Immature natural killer cell (primary cell): ENCODE measurements at regions not wholly inside any gene's neighbourhood (a gene's known extent, or its start where the extent isn't known, plus 50 kb on each side); places are given as distances from the start of the nearest gene placed in this dataset.
"Not testable (repeated sequence)": the region's sequence is repeated elsewhere in the genome, so short reads cannot be mapped to it uniquely, and the experiment has no call there.

ENCODE experiments used
- DNase-seq, 3 donors: peaks; one replicate each; pipeline ENCODE4 v3.0.0; 2022; ENCODE audit warnings: mixed read lengths in 1 of 3
- H3K27ac Mint-ChIP-seq, 6 donors: one replicate each; pipeline ENCODE4 v1.8.0; 2020; ENCODE audit warnings: mixed read lengths in 6 of 6, mild to moderate bottlenecking in 5 of 6, inconsistent platforms in 4 of 6, moderate library complexity in 3 of 6
- H3K27me3 Mint-ChIP-seq, 3 donors: one replicate each; pipeline ENCODE4 v1.8.0; 2020 to 2021; ENCODE audit warnings: low read depth in 3 of 3, mild to moderate bottlenecking in 3 of 3, mixed read lengths in 3 of 3, moderate library complexity in 3 of 3, inconsistent platforms in 1 of 3
- H3K36me3 Mint-ChIP-seq, 3 donors: one replicate each; pipeline ENCODE4 v1.8.0; 2020; ENCODE audit warnings: mixed read lengths in 3 of 3, inconsistent platforms in 2 of 3, mild to moderate bottlenecking in 2 of 3
- H3K4me1 Mint-ChIP-seq, 2 donors: one replicate each; pipeline ENCODE4 v1.8.0; 2020; ENCODE audit warnings: inconsistent platforms in 2 of 2, mild to moderate bottlenecking in 2 of 2, mixed read lengths in 2 of 2, moderate library complexity in 1 of 2
- H3K4me3 Mint-ChIP-seq, 5 donors: one replicate each; pipeline ENCODE4 v1.8.0; 2020; ENCODE audit warnings: mild to moderate bottlenecking in 5 of 5, mixed read lengths in 5 of 5, inconsistent platforms in 3 of 5, moderate library complexity in 3 of 5
- H3K9me3 Mint-ChIP-seq, 6 donors: one replicate each; pipeline ENCODE4 v1.8.0; 2020; ENCODE audit warnings: mild to moderate bottlenecking in 6 of 6, mixed read lengths in 6 of 6, inconsistent platforms in 4 of 6, moderate library complexity in 3 of 6

DNA sequence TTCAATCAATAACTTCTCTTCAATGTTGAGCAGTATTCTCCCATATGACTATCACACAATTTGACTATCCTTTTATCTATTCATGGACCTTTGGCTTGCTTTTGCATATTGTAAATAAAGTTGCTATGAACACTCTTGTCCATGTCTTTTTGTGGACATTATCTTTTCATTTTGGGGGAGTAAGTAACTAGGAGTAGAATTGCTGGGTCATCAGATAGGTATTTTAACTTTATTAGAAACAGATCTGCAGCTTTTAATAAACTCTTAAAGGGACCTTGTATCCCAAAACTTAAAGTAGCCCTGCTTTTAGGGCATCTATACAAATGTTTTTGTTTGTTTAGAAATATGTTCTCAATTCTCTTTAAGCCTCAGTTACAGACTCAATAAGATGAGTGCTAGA, 614.2 kb upstream of the CITED2 start:
- no peaks in the 10 kb centered on the region for H3K36me3 Mint-ChIP-seq
- H3K27ac Mint-ChIP-seq = no peak overlapping the region

GRCh38 chr6:139987091-139987490, 612.6 kb upstream of the CITED2 start:
- H3K27me3 Mint-ChIP-seq = peaks cover 0 to 4% (median 3%) of the 10 kb centered on the region in 3 donors
- no peak for DNase-seq
- H3K27ac Mint-ChIP-seq = no peak overlapping the region
- no peaks in the 10 kb centered on the region for H3K4me1 Mint-ChIP-seq
- no peaks in the 10 kb centered on the region for H3K9me3 Mint-ChIP-seq
- no peaks in the 10 kb centered on the region for H3K36me3 Mint-ChIP-seq
- no peak overlapping the region for H3K4me3 Mint-ChIP-seq

More for the DNA sequence above, 614.2 kb upstream of the CITED2 start:
- H3K9me3 Mint-ChIP-seq = no peaks in the 10 kb centered on the region
- no peaks in the 10 kb centered on the region for H3K4me1 Mint-ChIP-seq
- DNase-seq = no peak
- H3K4me3 Mint-ChIP-seq = no peak overlapping the region
- peaks cover 0 to 6% (median 3%) of the 10 kb centered on the region in 3 donors for H3K27me3 Mint-ChIP-seq

- Mint-ChIP-seq H3K4me1 (peaks cover 0 to 2% of the 10 kb centered on the region in 2 donors), H3K9me3 (no peaks in the 10 kb centered on the region), H3K27ac (no peak overlapping the region), H3K36me3 (no peaks in the 10 kb centered on the region), H3K4me3 (no peak overlapping the region), H3K27me3 (peaks cover 0 to 4% (median 3%) of the 10 kb centered on the region in 3 donors)
- DNase-seq = no peak
These were observed 610.9 kb upstream of the CITED2 start for GRCh38 chr6:139985236-139985815.

DNA sequence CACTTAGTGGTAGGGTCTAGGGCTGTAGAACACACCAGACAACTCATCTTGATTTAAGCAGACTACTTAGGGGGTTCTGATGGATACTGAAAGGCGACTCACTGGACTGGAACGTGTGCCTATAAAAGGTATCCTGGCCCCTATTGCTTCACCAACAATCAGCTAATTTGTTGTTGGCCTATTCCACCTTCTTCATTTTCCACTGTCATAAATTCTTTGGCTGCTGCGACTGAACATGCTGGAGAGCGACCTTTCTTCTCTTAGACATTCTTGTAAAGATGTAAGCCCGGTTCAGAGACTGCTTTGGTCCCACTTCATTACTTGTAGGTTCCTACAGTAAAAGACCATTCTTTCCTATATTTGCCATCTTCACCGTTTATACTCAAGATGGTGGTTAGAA, 609.9 kb upstream of the CITED2 start:
- no peak overlapping the region for H3K4me3 Mint-ChIP-seq
- DNase-seq = no peak
- H3K36me3 Mint-ChIP-seq = no peaks in the 10 kb centered on the region
- H3K27me3 Mint-ChIP-seq = peaks cover 0 to 4% (median 3%) of the 10 kb centered on the region in 3 donors
- no peak overlapping the region for H3K27ac Mint-ChIP-seq
- H3K4me1 Mint-ChIP-seq = peaks cover 0 to 2% of the 10 kb centered on the region in 2 donors
- no peaks in the 10 kb centered on the region for H3K9me3 Mint-ChIP-seq

GRCh38 chr6:139983555-139984276, 609.3 kb upstream of the CITED2 start:
- no peak overlapping the region for H3K4me3 Mint-ChIP-seq
- peaks cover 0 to 4% (median 3%) of the 10 kb centered on the region in 3 donors for H3K27me3 Mint-ChIP-seq
- no peaks in the 10 kb centered on the region for H3K36me3 Mint-ChIP-seq
- H3K27ac Mint-ChIP-seq = no peak overlapping the region
- no peak for DNase-seq
- no peaks in the 10 kb centered on the region for H3K9me3 Mint-ChIP-seq
- peaks cover 0 to 2% of the 10 kb centered on the region in 2 donors for H3K4me1 Mint-ChIP-seq

DNA sequence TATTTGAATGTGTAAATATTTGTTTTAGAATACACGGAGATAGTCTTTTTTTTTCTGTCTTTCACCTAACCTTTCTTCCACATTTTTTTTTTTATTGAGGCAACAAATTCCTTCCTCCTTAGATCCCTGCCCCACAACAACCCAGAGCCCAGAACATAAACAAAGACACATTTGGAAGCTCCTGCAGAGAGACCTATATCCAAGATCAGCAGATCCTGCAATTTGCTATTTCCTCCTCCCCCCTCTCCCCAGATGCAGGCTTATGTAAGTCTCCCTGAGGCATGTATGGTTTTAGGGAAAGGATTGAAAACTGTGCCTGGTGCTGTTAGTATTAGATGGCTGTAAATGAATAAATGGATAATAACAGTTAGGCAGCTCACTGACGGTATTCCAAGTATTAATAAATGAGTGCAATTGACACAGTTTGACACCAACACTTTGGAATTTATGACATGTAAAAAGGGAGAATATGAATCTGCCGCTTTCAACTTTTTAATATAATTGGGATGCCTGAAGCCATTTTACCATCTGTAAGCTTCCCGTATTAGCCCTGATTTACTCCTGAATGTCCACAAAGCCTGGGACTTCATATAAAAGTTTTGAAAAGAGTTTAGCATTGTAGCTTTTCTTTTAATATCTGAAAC, 608.3 kb upstream of the CITED2 start:
- Mint-ChIP-seq H3K9me3 (no peaks in the 10 kb centered on the region), H3K36me3 (no peaks in the 10 kb centered on the region), H3K4me1 (peaks cover 0 to 2% of the 10 kb centered on the region in 2 donors), H3K27ac (no peak overlapping the region), H3K27me3 (peaks cover 0 to 4% (median 3%) of the 10 kb centered on the region in 3 donors), H3K4me3 (no peak overlapping the region)
- DNase-seq = no peak

GRCh38 chr6:139982195-139982594, 607.7 kb upstream of the CITED2 start:
- Mint-ChIP-seq H3K36me3 (no peaks in the 10 kb centered on the region), H3K4me3 (no peak overlapping the region), H3K4me1 (peaks cover 0 to 2% of the 10 kb centered on the region in 2 donors), H3K27me3 (peaks cover 0 to 4% (median 3%) of the 10 kb centered on the region in 3 donors), H3K27ac (no peak overlapping the region), H3K9me3 (no peaks in the 10 kb centered on the region)
- no peak for DNase-seq

DNA sequence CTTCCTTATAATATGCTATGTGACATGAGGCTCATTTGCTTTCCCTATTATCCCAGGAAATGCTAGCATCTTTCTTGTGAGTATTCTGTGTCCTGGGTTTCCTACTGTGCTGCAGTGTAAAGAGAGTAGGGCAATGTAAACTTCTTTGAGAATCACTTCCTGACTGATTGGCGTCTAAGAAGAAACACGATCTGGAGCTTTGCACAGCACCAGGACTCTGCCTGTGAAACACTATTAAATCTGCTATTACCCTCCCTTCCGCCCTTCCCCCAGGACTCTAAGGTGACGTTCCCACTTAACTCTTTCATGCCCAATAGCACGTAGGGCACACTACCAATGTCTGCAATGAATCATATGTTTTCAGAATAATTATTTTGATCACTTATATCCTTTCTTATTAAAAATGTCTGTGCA, 607.3 kb upstream of the CITED2 start:
- DNase-seq = no peak
- Mint-ChIP-seq H3K9me3 (no peaks in the 10 kb centered on the region), H3K4me3 (no peak overlapping the region), H3K27me3 (peaks cover 0 to 4% (median 3%) of the 10 kb centered on the region in 3 donors), H3K4me1 (peaks cover 0 to 2% of the 10 kb centered on the region in 2 donors), H3K27ac (no peak overlapping the region), H3K36me3 (no peaks in the 10 kb centered on the region)

GRCh38 chr6:139981066-139981624, 606.7 kb upstream of the CITED2 start:
- peaks cover 0 to 6% (median 3%) of the 10 kb centered on the region in 3 donors for H3K27me3 Mint-ChIP-seq
- H3K4me3 Mint-ChIP-seq = no peak overlapping the region
- no peak for DNase-seq
- peaks cover 0 to 2% of the 10 kb centered on the region in 2 donors for H3K4me1 Mint-ChIP-seq
- H3K36me3 Mint-ChIP-seq = no peaks in the 10 kb centered on the region
- no peak overlapping the region for H3K27ac Mint-ChIP-seq
- H3K9me3 Mint-ChIP-seq = no peaks in the 10 kb centered on the region

- not testable (repeated sequence) for DNase-seq, H3K27me3 Mint-ChIP-seq, H3K9me3 Mint-ChIP-seq, H3K4me3 Mint-ChIP-seq, H3K4me1 Mint-ChIP-seq, H3K27ac Mint-ChIP-seq, H3K36me3 Mint-ChIP-seq
These were observed 606.2 kb upstream of the CITED2 start for GRCh38 chr6:139980631-139981030.

DNA sequence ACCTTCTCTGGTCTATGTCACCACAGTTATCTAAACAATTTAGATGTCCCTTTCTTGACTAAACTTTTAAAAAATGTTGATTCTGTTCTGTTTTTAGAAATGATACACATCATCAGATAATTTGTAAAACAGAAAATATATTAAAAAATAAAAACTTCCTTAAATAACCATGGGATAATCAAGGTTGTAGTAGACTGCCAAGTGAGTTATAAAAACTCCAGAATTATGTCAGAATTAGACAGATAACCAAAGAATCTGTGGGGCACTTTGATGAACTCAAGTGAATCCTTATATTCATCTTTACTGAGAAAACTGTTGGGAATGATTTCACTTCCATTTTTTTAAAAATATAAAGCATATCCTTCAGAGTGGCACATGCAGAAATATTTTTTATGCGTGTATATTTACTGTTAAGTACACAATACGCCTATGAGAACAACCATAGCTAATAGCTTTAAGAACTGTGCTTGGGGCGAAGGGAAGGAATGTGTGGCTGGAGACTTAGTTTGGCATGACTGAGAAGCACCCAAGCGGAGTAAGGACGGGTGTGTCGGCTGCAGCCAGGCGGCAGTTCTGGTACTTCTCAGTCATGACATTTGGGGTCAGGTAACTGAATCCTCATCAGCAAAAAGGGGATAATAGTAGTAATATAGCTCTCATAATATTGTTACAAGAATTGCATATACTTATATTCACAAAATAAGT, 604.7 kb upstream of the CITED2 start:
- Mint-ChIP-seq H3K4me3 (no peak overlapping the region), H3K36me3 (no peaks in the 10 kb centered on the region), H3K4me1 (peaks cover 0 to 2% of the 10 kb centered on the region in 2 donors), H3K9me3 (no peaks in the 10 kb centered on the region), H3K27ac (no peak overlapping the region), H3K27me3 (peaks cover 0 to 2% (median 2%) of the 10 kb centered on the region in 3 donors)
- DNase-seq = no peak

- no peak for DNase-seq
- H3K27ac Mint-ChIP-seq = no peak overlapping the region
- peaks cover 0 to 2% of the 10 kb centered on the region in 2 donors for H3K4me1 Mint-ChIP-seq
- H3K4me3 Mint-ChIP-seq = no peak overlapping the region
- peaks cover 0 to 2% (median 2%) of the 10 kb centered on the region in 3 donors for H3K27me3 Mint-ChIP-seq
- H3K9me3 Mint-ChIP-seq = no peaks in the 10 kb centered on the region
- no peaks in the 10 kb centered on the region for H3K36me3 Mint-ChIP-seq
These were observed 603.5 kb upstream of the CITED2 start for GRCh38 chr6:139977887-139978332.

GRCh38 chr6:139973669-139974344, 599.4 kb upstream of the CITED2 start:
- Mint-ChIP-seq H3K9me3 (peaks cover 0 to 2% (median 0%) of the 10 kb centered on the region in 6 donors), H3K27me3 (peaks cover 0 to 2% (median 2%) of the 10 kb centered on the region in 3 donors), H3K4me1 (no peaks in the 10 kb centered on the region), H3K4me3 (no peak overlapping the region), H3K36me3 (no peaks in the 10 kb centered on the region), H3K27ac (no peak overlapping the region)
- DNase-seq = no peak
